Body of pancreas (tissue), 4 donors: ENCODE measurements at regions not wholly inside any gene's neighbourhood (a gene's known extent, or its start where the extent isn't known, plus 50 kb on each side); places are given as distances from the start of the nearest gene placed in this dataset.

Experiments used
- ATAC-seq: fragments of 150-250 bp; one replicate; pipeline ENCODE4 v1.9.1; 2016
- DNase-seq, 4 donors: peaks; one replicate each; pipeline ENCODE4 v3.0.0-alpha.2; 2019
- H3K27ac ChIP-seq, 4 donors: fragments of 200-600 bp; sonication (generic); 1 replicate in 3 of 4; 2 replicates in 1 of 4; pipeline versions ENCODE4 v1.5.1 to v1.6.1; 2016 to 2019; ENCODE audit warnings: mild to moderate bottlenecking in 1 of 4, mixed read lengths in 1 of 4, moderate library complexity in 1 of 4
- H3K27me3 ChIP-seq, 2 donors: fragments of 200-600 bp; sonication (generic); one replicate each; pipeline ENCODE4 v1.6.0; 2016; ENCODE audit warnings: mild to moderate bottlenecking in 1 of 2
- H3K36me3 ChIP-seq, 2 donors: fragments of 200-600 bp; sonication (generic); replicated peaks in 1 of 2; 2 replicates each; pipeline ENCODE4 v1.5.1; 2016; ENCODE audit warnings: low read depth in 2 of 2; ENCODE audit not compliant: insufficient read depth in 1 of 2
- H3K4me1 ChIP-seq: fragments of 200-600 bp; sonication (generic); one replicate; pipeline ENCODE4 v1.6.0; 2016
- H3K4me3 ChIP-seq, 2 donors: fragments of 200-600 bp; sonication (generic); 1 replicate in 1 of 2; 2 replicates in 1 of 2; pipeline ENCODE4 v1.5.1; 2016 to 2019
- H3K9me3 ChIP-seq, 3 donors: fragments of 200-600 bp; sonication (generic); 1 replicate in 2 of 3; 2 replicates in 1 of 3; pipeline ENCODE4 v1.5.1; 2016
- POLR2A ChIP-seq, 3 donors: fragments of 450-650 bp; IDR thresholded peaks; one replicate each; pipeline ENCODE4 v1.6.1; 2016; ENCODE audit warnings: antibody characterized with exemption in 3 of 3, mild to moderate bottlenecking in 2 of 3
- WGBS, 2 donors: methylation state at CpG; one replicate each; pipeline ENCODE4 v1.1.5; 2017; 5-methylcytosine and 5-hydroxymethylcytosine counted together
- intact Hi-C: fragments of 100-400 bp; cut with DNase I; formaldehyde crosslinking; loops from one replicate; pipeline ENCODE4 v1.15.1; 2023
- TF ChIP-seq, protein P1 (sequence below), 7 experiments: fragments of 450-650 bp in 4 of 7; fragments of 200-600 bp in 3 of 7; sonication (generic) in 3 of 7; IDR thresholded peaks; one replicate each; pipeline ENCODE4 v1.5.1; 2016 to 2019; ENCODE audit warnings: antibody characterized with exemption in 7 of 7

DNA sequence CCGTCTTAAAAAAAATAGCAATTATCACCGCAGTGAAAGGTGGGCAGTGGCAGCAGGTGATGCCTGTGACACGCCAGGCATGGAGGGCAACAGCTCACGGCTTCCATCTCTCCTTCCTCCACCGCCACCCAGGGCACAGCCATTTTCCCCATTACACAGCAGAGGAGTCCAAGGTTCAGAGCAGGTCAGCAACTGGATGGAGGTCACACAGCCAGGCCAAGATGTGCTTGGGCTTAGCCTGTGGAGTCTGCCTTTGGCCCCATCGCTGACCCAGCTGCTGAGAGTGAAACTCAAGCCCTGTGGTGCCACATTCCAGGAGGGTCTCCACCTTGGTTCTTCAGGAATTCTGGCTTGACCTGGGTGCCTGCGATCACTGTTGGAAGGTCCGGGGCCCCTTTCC, 411.1 kb downstream of the SHANK2 start:
- H3K36me3 ChIP-seq: no peaks in the 10 kb centered on the region
- no peak overlapping the region for H3K4me3 ChIP-seq
- no peaks in the 10 kb centered on the region for H3K9me3 ChIP-seq
- DNase-seq (no peak), ATAC-seq (no peak)
- H3K4me1 ChIP-seq: no peaks in the 10 kb centered on the region
- intact Hi-C loops: no loop called here
- 90 to 99% methylated on average over 5 to 8 of the region's 8 CpGs for WGBS, 2 donors
- no peak overlapping the region for H3K27ac ChIP-seq
- H3K27me3 ChIP-seq: no peaks in the 10 kb centered on the region
- TF ChIP-seq POLR2A (IDR thresholded peaks at IDR 0.05): no peak
- TF ChIP-seq, protein P1, sequence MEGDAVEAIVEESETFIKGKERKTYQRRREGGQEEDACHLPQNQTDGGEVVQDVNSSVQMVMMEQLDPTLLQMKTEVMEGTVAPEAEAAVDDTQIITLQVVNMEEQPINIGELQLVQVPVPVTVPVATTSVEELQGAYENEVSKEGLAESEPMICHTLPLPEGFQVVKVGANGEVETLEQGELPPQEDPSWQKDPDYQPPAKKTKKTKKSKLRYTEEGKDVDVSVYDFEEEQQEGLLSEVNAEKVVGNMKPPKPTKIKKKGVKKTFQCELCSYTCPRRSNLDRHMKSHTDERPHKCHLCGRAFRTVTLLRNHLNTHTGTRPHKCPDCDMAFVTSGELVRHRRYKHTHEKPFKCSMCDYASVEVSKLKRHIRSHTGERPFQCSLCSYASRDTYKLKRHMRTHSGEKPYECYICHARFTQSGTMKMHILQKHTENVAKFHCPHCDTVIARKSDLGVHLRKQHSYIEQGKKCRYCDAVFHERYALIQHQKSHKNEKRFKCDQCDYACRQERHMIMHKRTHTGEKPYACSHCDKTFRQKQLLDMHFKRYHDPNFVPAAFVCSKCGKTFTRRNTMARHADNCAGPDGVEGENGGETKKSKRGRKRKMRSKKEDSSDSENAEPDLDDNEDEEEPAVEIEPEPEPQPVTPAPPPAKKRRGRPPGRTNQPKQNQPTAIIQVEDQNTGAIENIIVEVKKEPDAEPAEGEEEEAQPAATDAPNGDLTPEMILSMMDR (IDR thresholded peaks at IDR 0.05): no peak

DNA sequence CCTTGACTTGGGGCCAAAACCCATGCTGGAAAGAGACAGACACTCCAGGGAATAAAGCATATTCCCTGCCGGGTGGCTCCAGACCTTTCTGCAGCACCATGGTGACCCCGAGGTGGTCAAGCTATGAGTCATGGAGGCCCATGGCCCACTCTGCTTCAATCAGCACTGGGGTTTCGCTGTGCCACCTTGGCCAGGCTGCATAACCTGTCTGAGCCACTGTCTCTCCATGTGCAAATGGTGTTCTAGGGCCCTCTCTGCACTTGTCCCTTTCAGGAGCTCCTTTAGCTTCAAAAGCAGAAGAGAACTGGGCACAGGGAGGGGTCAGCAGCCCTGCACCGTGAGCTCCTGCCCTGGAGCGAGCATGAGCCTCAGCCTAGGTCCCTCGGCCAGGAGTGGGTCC, 410.1 kb downstream of the SHANK2 start:
- TF ChIP-seq, protein P1 (IDR thresholded peaks at IDR 0.05): no peak
- TF ChIP-seq POLR2A (IDR thresholded peaks at IDR 0.05): no peak
- H3K27ac ChIP-seq: no peak overlapping the region
- H3K9me3 ChIP-seq: no peaks in the 10 kb centered on the region
- WGBS, 2 donors: 85 to 91% methylated on average over 3 to 6 of the region's 6 CpGs
- H3K4me1 ChIP-seq: no peaks in the 10 kb centered on the region
- no peak for ATAC-seq
- H3K27me3 ChIP-seq: no peaks in the 10 kb centered on the region
- intact Hi-C loops: no loop called here
- no peak for DNase-seq
- no peaks in the 10 kb centered on the region for H3K36me3 ChIP-seq
- H3K4me3 ChIP-seq: no peak overlapping the region

DNA sequence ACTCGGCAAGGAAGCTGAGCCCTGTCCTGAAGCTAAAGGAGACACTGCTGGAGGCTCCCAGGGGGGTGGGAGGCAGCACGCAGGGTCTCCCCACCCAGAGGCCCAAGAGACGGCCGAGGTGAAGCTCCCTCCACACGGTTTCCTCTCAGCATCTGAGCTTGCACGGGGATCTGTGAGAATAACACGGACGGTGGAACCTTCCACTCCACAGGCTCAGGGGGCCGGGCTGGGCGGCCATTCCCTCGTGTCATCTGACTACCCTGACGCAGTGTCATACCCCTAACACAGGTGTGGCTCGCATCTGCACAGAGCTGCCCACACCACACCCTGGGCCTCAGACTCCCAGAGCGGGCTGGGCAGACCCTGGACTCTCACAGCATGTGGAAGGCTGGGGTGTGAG, 409.7 kb downstream of the SHANK2 start:
- no peak overlapping the region for H3K4me3 ChIP-seq
- no peaks in the 10 kb centered on the region for H3K36me3 ChIP-seq
- 81 to 89% methylated on average over 12 to 14 of the region's 14 CpGs for WGBS, 2 donors
- intact Hi-C loops: no loop called here
- DNase-seq (no peak), ATAC-seq (no peak)
- H3K9me3 ChIP-seq: no peaks in the 10 kb centered on the region
- TF ChIP-seq, protein P1 (IDR thresholded peaks at IDR 0.05): no peak
- TF ChIP-seq POLR2A (IDR thresholded peaks at IDR 0.05): no peak
- no peaks in the 10 kb centered on the region for H3K4me1 ChIP-seq
- no peak overlapping the region for H3K27ac ChIP-seq
- H3K27me3 ChIP-seq: no peaks in the 10 kb centered on the region

DNA sequence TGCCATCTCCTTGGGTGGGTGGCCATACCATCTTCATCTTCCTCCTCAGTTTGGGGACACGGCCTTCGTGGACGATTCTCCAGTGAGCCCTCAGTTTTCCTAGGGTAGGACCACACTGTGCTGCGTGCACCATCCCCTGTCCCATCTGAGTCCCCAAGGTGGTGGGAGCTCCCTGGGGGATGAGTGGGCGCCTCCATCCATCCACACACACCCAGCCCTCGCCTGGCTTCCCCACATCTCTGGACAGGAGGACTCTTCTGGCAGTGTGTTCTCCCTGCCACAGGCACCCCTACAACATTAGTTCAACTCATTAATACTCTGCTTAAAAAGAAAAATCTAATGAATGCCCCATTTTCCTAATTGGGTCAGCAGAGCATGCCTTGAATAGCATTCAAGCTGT, 408.5 kb downstream of the SHANK2 start:
- intact Hi-C loops: no loop called here
- Histone ChIP-seq H3K36me3 (no peaks in the 10 kb centered on the region), H3K4me3 (no peak overlapping the region), H3K9me3 (no peaks in the 10 kb centered on the region), H3K27ac (no peak overlapping the region), H3K27me3 (no peaks in the 10 kb centered on the region), H3K4me1 (no peaks in the 10 kb centered on the region)
- no peak for TF ChIP-seq POLR2A (IDR thresholded peaks at IDR 0.05)
- TF ChIP-seq, protein P1 (IDR thresholded peaks at IDR 0.05): no peak
- no peak for ATAC-seq
- WGBS, 2 donors: 90 to 96% methylated on average over 6 of the region's 6 CpGs
- DNase-seq: no peak

DNA sequence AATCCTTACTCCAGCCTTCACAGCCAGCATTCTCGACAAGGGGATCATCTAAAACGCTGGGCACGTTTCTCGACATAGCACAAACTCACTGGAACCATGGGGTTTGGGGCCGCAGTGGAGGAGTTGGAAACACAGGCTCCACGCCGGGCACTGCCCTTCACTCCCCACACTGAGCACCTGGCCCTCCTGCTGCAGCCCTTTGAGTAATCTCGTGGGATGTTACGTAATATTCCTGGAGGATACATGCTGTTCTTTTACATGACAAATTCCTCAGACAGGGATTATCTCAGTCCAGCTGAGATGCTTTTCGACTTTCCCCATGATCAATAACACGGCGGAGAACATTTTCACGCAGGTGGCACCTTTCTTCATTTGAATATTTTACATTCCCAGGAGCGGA, 408.0 kb downstream of the SHANK2 start:
- TF ChIP-seq POLR2A (IDR thresholded peaks at IDR 0.05): no peak
- TF ChIP-seq, protein P1 (IDR thresholded peaks at IDR 0.05): no peak
- DNase-seq (no peak), ATAC-seq (no peak)
- no peak overlapping the region for H3K27ac ChIP-seq
- no peaks in the 10 kb centered on the region for H3K4me1 ChIP-seq
- H3K27me3 ChIP-seq: no peaks in the 10 kb centered on the region
- no peak overlapping the region for H3K4me3 ChIP-seq
- H3K36me3 ChIP-seq: no peaks in the 10 kb centered on the region
- H3K9me3 ChIP-seq: no peaks in the 10 kb centered on the region
- intact Hi-C loops: no loop called here
- WGBS, 2 donors: 81 to 84% methylated on average over 10 to 14 of the region's 14 CpGs
